ENCODE measurements at regions not wholly inside any gene's neighbourhood (a gene's known extent, or its start where the extent isn't known, plus 50 kb on each side); places are given as distances from the start of the nearest gene placed in this dataset.

DNA sequence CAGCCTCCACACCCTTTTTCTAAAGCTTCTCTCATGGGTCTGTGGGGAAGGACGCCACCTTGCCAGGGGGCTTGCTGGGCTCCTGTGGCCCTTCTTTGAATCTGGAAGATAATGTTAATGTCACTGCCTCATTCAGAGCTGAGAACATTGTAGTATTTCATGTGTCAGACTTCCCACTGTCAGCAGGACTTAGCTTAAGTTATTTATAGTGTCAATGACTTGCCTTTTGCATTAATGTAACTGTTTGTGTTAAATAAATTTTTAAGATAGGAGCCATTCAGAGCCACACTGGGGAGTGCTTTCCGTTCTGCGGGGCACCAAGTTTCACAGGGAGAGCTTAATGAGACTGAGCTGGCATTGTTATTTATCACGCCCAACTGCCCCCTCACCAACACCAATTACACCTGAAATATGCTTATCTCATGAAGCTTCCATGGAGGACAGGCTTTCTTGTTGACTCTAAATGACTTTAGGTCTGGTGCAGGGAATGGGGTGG lies 226.9 kb upstream of the UBL3 start:
- TF ChIP-seq, protein P1, sequence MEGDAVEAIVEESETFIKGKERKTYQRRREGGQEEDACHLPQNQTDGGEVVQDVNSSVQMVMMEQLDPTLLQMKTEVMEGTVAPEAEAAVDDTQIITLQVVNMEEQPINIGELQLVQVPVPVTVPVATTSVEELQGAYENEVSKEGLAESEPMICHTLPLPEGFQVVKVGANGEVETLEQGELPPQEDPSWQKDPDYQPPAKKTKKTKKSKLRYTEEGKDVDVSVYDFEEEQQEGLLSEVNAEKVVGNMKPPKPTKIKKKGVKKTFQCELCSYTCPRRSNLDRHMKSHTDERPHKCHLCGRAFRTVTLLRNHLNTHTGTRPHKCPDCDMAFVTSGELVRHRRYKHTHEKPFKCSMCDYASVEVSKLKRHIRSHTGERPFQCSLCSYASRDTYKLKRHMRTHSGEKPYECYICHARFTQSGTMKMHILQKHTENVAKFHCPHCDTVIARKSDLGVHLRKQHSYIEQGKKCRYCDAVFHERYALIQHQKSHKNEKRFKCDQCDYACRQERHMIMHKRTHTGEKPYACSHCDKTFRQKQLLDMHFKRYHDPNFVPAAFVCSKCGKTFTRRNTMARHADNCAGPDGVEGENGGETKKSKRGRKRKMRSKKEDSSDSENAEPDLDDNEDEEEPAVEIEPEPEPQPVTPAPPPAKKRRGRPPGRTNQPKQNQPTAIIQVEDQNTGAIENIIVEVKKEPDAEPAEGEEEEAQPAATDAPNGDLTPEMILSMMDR (IDR thresholded peaks at IDR 0.05): no peak
- no peak for TF ChIP-seq EP300 (IDR thresholded peaks at IDR 0.05)

Measured in upper lobe of left lung (tissue), 4 donors.